Lower leg skin (tissue), 3 donors: ENCODE measurements at regions not wholly inside any gene's neighbourhood (a gene's known extent, or its start where the extent isn't known, plus 50 kb on each side); places are given as distances from the start of the nearest gene placed in this dataset.

ENCODE experiments used
- CTCF ChIP-seq, 3 donors: fragments of 450-650 bp; IDR thresholded peaks; one replicate each; pipeline ENCODE4 v1.5.1; 2016; ENCODE audit warnings: antibody characterized with exemption in 3 of 3, mild to moderate bottlenecking in 3 of 3, moderate library complexity in 2 of 3
- POLR2A ChIP-seq, 2 donors: fragments of 450-650 bp; IDR thresholded peaks; one replicate each; pipeline ENCODE4 v1.6.1; 2016 to 2017; ENCODE audit warnings: antibody characterized with exemption in 2 of 2, mild to moderate bottlenecking in 1 of 2, moderate library complexity in 1 of 2

GRCh38 chr3:177426106-177426877 is 229.0 kb upstream of the TBL1XR1 start:
- TF ChIP-seq CTCF (IDR thresholded peaks at IDR 0.05) (no peak), POLR2A (IDR thresholded peaks at IDR 0.05) (no peak)
